ENCODE measurements at regions not wholly inside any gene's neighbourhood (a gene's known extent, or its start where the extent isn't known, plus 50 kb on each side); places are given as distances from the start of the nearest gene placed in this dataset.

GRCh38 chr5:120012431-120012830 lies 383.1 kb downstream of the FAM170A start:
- H3K9ac ChIP-seq (ENCODE audit: low read depth, low read length, poor library complexity): no peak overlapping the region
- H3K4me1 ChIP-seq (ENCODE audit: control insufficient read depth in 2 of 2, insufficient read depth in 1 of 2, low read depth in 1 of 2, low read length in 2 of 2): no peaks in the 10 kb centered on the region
- DNase-seq (ENCODE audit: low spot score): no peak
- H3K27ac ChIP-seq (replicated peaks; ENCODE audit: low read length): no peak overlapping the region
- H3K4ac ChIP-seq (ENCODE audit: low read length): no peak overlapping the region
- no peak overlapping the region for H2BK12ac ChIP-seq (ENCODE audit: low read length)
- H4K91ac ChIP-seq (ENCODE audit: low read depth, low read length, poor library complexity): no peak overlapping the region
- H3K36me3 ChIP-seq (replicated peaks in 1 of 2; ENCODE audit: control insufficient read depth in 2 of 2, insufficient read depth in 2 of 2, low read length in 2 of 2): no peaks in the 10 kb centered on the region
- H2BK5ac ChIP-seq (ENCODE audit: low read length): no peak overlapping the region
- no CpG with 5 or more reads among the region's 1 CpG for WGBS, 2 donors (ENCODE audit: extremely low coverage in 2 of 2, insufficient read length in 2 of 2, insufficient replicate concordance in 1 of 2)
- no peak overlapping the region for H2BK15ac ChIP-seq (ENCODE audit: low read length)
- H3K4me3 ChIP-seq (ENCODE audit: low read length in 2 of 2): no peak overlapping the region
- H2AFZ ChIP-seq (ENCODE audit: low read length): no peak overlapping the region
- no peak overlapping the region for H3K18ac ChIP-seq (ENCODE audit: low read length)
- no peaks in the 10 kb centered on the region for H3K79me1 ChIP-seq (ENCODE audit: low read depth, low read length)
- no peak overlapping the region for H3K23ac ChIP-seq (ENCODE audit: low read depth, low read length, poor library complexity)
- no peaks in the 10 kb centered on the region for H3K27me3 ChIP-seq (ENCODE audit: control insufficient read depth in 3 of 3, insufficient read depth in 3 of 3, low read depth in 1 of 3, low read length in 3 of 3)
- H2AK5ac ChIP-seq (ENCODE audit: low read depth, low read length): no peak overlapping the region
- H4K8ac ChIP-seq (ENCODE audit: low read depth, low read length): no peak overlapping the region
- H2BK120ac ChIP-seq (ENCODE audit: low read depth, low read length): no peak overlapping the region
- no peak overlapping the region for H3K4me2 ChIP-seq (ENCODE audit: insufficient read depth, low read length, poor library complexity, severe bottlenecking)
- H3K14ac ChIP-seq (ENCODE audit: low read length): no peak overlapping the region
- no peaks in the 10 kb centered on the region for H3K9me3 ChIP-seq (replicated peaks in 1 of 2; ENCODE audit: control insufficient read depth in 2 of 2, insufficient read depth in 1 of 2, low read depth in 1 of 2, low read length in 2 of 2)

DNA sequence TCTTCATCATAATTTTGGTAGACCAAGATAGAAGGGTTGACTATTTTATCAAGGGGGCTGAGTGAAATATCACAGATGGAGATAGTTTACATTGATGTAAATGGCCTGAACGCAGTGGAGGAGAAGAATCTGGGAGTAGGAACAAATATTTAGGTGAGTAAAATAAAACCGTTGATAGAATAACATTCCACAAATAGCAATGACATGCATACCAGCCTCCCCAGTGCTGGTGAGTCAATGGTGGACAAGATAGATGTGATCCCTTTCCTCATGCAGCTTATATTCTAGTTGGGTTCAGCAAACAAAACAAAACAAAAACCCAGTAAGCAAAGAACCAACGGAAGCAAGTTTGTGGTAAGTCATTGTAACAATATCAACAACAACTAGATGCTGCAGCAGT lies 385.2 kb downstream of the FAM170A start:
- no CpG with 5 or more reads among the region's 3 CpGs for WGBS, 2 donors (ENCODE audit: extremely low coverage in 2 of 2, insufficient read length in 2 of 2, insufficient replicate concordance in 1 of 2)
- Histone ChIP-seq H3K14ac (ENCODE audit: low read length) (no peak overlapping the region), H3K4me1 (ENCODE audit: control insufficient read depth in 2 of 2, insufficient read depth in 1 of 2, low read depth in 1 of 2, low read length in 2 of 2) (no peaks in the 10 kb centered on the region), H2AFZ (ENCODE audit: low read length) (no peak overlapping the region), H2BK12ac (ENCODE audit: low read length) (no peak overlapping the region), H3K18ac (ENCODE audit: low read length) (no peak overlapping the region), H3K4ac (ENCODE audit: low read length) (no peak overlapping the region), H3K9me3 (replicated peaks in 1 of 2; ENCODE audit: control insufficient read depth in 2 of 2, insufficient read depth in 1 of 2, low read depth in 1 of 2, low read length in 2 of 2) (no peaks in the 10 kb centered on the region), H3K79me1 (ENCODE audit: low read depth, low read length) (no peaks in the 10 kb centered on the region), H4K91ac (ENCODE audit: low read depth, low read length, poor library complexity) (no peak overlapping the region), H3K4me3 (ENCODE audit: low read length in 2 of 2) (no peak overlapping the region), H3K36me3 (replicated peaks in 1 of 2; ENCODE audit: control insufficient read depth in 2 of 2, insufficient read depth in 2 of 2, low read length in 2 of 2) (no peaks in the 10 kb centered on the region), H2BK5ac (ENCODE audit: low read length) (no peak overlapping the region), H3K4me2 (ENCODE audit: insufficient read depth, low read length, poor library complexity, severe bottlenecking) (no peak overlapping the region), H4K8ac (ENCODE audit: low read depth, low read length) (no peak overlapping the region), H3K27ac (replicated peaks; ENCODE audit: low read length) (no peak overlapping the region), H2BK120ac (ENCODE audit: low read depth, low read length) (no peak overlapping the region), H3K23ac (ENCODE audit: low read depth, low read length, poor library complexity) (no peak overlapping the region), H3K9ac (ENCODE audit: low read depth, low read length, poor library complexity) (no peak overlapping the region), H3K27me3 (ENCODE audit: control insufficient read depth in 3 of 3, insufficient read depth in 3 of 3, low read depth in 1 of 3, low read length in 3 of 3) (no peaks in the 10 kb centered on the region), H2BK15ac (ENCODE audit: low read length) (no peak overlapping the region), H2AK5ac (ENCODE audit: low read depth, low read length) (no peak overlapping the region)
- DNase-seq (ENCODE audit: low spot score): no peak

GRCh38 chr5:120016717-120017382 lies 387.5 kb downstream of the FAM170A start:
- no peak overlapping the region for H3K18ac ChIP-seq (ENCODE audit: low read length)
- no peak overlapping the region for H2BK15ac ChIP-seq (ENCODE audit: low read length)
- H3K9me3 ChIP-seq (replicated peaks in 1 of 2; ENCODE audit: control insufficient read depth in 2 of 2, insufficient read depth in 1 of 2, low read depth in 1 of 2, low read length in 2 of 2): no peaks in the 10 kb centered on the region
- no peak for DNase-seq (ENCODE audit: low spot score)
- H2BK5ac ChIP-seq (ENCODE audit: low read length): no peak overlapping the region
- no peak overlapping the region for H4K8ac ChIP-seq (ENCODE audit: low read depth, low read length)
- no peak overlapping the region for H2AFZ ChIP-seq (ENCODE audit: low read length)
- H3K79me1 ChIP-seq (ENCODE audit: low read depth, low read length): no peaks in the 10 kb centered on the region
- H2BK120ac ChIP-seq (ENCODE audit: low read depth, low read length): no peak overlapping the region
- H3K4me3 ChIP-seq (ENCODE audit: low read length in 2 of 2): no peak overlapping the region
- H3K4me1 ChIP-seq (ENCODE audit: control insufficient read depth in 2 of 2, insufficient read depth in 1 of 2, low read depth in 1 of 2, low read length in 2 of 2): no peaks in the 10 kb centered on the region
- H3K27me3 ChIP-seq (ENCODE audit: control insufficient read depth in 3 of 3, insufficient read depth in 3 of 3, low read depth in 1 of 3, low read length in 3 of 3): no peaks in the 10 kb centered on the region
- no peak overlapping the region for H3K14ac ChIP-seq (ENCODE audit: low read length)
- H4K91ac ChIP-seq (ENCODE audit: low read depth, low read length, poor library complexity): no peak overlapping the region
- H2BK12ac ChIP-seq (ENCODE audit: low read length): no peak overlapping the region
- no peaks in the 10 kb centered on the region for H3K36me3 ChIP-seq (replicated peaks in 1 of 2; ENCODE audit: control insufficient read depth in 2 of 2, insufficient read depth in 2 of 2, low read length in 2 of 2)
- no peak overlapping the region for H3K4ac ChIP-seq (ENCODE audit: low read length)
- no peak overlapping the region for H2AK5ac ChIP-seq (ENCODE audit: low read depth, low read length)
- WGBS, 2 donors (ENCODE audit: extremely low coverage in 2 of 2, insufficient read length in 2 of 2, insufficient replicate concordance in 1 of 2): no CpG with 5 or more reads among the region's 2 CpGs
- H3K27ac ChIP-seq (replicated peaks; ENCODE audit: low read length): no peak overlapping the region
- H3K4me2 ChIP-seq (ENCODE audit: insufficient read depth, low read length, poor library complexity, severe bottlenecking): no peak overlapping the region
- no peak overlapping the region for H3K9ac ChIP-seq (ENCODE audit: low read depth, low read length, poor library complexity)
- no peak overlapping the region for H3K23ac ChIP-seq (ENCODE audit: low read depth, low read length, poor library complexity)

DNA sequence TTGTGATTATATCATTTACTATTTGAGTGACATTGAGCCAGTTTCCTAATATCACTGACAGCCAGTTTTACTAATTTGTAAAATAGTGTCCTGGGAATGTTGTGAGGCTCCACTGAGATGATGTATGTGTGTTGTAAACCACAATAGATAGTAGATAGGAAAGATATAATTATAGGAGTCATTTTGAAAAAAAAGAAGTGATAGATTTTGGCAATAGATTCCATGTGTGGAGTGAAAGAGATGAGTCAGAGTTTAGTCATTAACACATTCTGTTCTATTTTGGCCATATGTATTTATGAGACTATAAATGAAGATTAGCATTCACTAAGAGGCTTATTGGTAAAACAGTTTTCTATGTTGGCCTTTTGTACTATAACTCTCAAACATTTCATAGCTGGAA lies 388.2 kb downstream of the FAM170A start:
- H4K91ac ChIP-seq (ENCODE audit: low read depth, low read length, poor library complexity): no peak overlapping the region
- H2AK5ac ChIP-seq (ENCODE audit: low read depth, low read length): no peak overlapping the region
- no peak overlapping the region for H2BK120ac ChIP-seq (ENCODE audit: low read depth, low read length)
- H3K4ac ChIP-seq (ENCODE audit: low read length): no peak overlapping the region
- H3K36me3 ChIP-seq (replicated peaks in 1 of 2; ENCODE audit: control insufficient read depth in 2 of 2, insufficient read depth in 2 of 2, low read length in 2 of 2): no peaks in the 10 kb centered on the region
- no peaks in the 10 kb centered on the region for H3K9me3 ChIP-seq (replicated peaks in 1 of 2; ENCODE audit: control insufficient read depth in 2 of 2, insufficient read depth in 1 of 2, low read depth in 1 of 2, low read length in 2 of 2)
- no peak overlapping the region for H3K4me3 ChIP-seq (ENCODE audit: low read length in 2 of 2)
- no peak overlapping the region for H2BK12ac ChIP-seq (ENCODE audit: low read length)
- DNase-seq (ENCODE audit: low spot score): no peak
- H3K23ac ChIP-seq (ENCODE audit: low read depth, low read length, poor library complexity): no peak overlapping the region
- H3K9ac ChIP-seq (ENCODE audit: low read depth, low read length, poor library complexity): no peak overlapping the region
- H2BK5ac ChIP-seq (ENCODE audit: low read length): no peak overlapping the region
- H3K27ac ChIP-seq (replicated peaks; ENCODE audit: low read length): no peak overlapping the region
- H3K27me3 ChIP-seq (ENCODE audit: control insufficient read depth in 3 of 3, insufficient read depth in 3 of 3, low read depth in 1 of 3, low read length in 3 of 3): no peaks in the 10 kb centered on the region
- no peak overlapping the region for H4K8ac ChIP-seq (ENCODE audit: low read depth, low read length)
- H3K79me1 ChIP-seq (ENCODE audit: low read depth, low read length): no peaks in the 10 kb centered on the region
- no peak overlapping the region for H2AFZ ChIP-seq (ENCODE audit: low read length)
- no peak overlapping the region for H3K14ac ChIP-seq (ENCODE audit: low read length)
- no peak overlapping the region for H3K4me2 ChIP-seq (ENCODE audit: insufficient read depth, low read length, poor library complexity, severe bottlenecking)
- H3K18ac ChIP-seq (ENCODE audit: low read length): no peak overlapping the region
- no peak overlapping the region for H2BK15ac ChIP-seq (ENCODE audit: low read length)
- H3K4me1 ChIP-seq (ENCODE audit: control insufficient read depth in 2 of 2, insufficient read depth in 1 of 2, low read depth in 1 of 2, low read length in 2 of 2): no peaks in the 10 kb centered on the region

Measured in neuronal stem cell (in vitro differentiated cells).